Mononuclear cell (primary cell): ENCODE measurements at regions not wholly inside any gene's neighbourhood (a gene's known extent, or its start where the extent isn't known, plus 50 kb on each side); places are given as distances from the start of the nearest gene placed in this dataset.

Experiments
- H3K27me3 ChIP-seq: 2 replicates; pipeline ENCODE4 v1.6.0; 2011; ENCODE audit warnings: low read length, control low read depth; ENCODE audit not compliant: insufficient read depth
- H3K4me1 ChIP-seq: 2 replicates; pipeline ENCODE4 v1.5.1; 2011; ENCODE audit warnings: mild to moderate bottlenecking, low read length, control low read depth; ENCODE audit not compliant: insufficient read depth
- H3K4me3 ChIP-seq: 2 replicates; pipeline ENCODE4 v1.5.1; 2011; ENCODE audit warnings: mild to moderate bottlenecking, low read length, moderate library complexity
- H3K9me3 ChIP-seq: 2 replicates; pipeline ENCODE4 v1.5.1; 2011; ENCODE audit warnings: low read depth, mild to moderate bottlenecking, control low read depth, low read length

GRCh38 chr11:45565446-45565988 lies 99.9 kb downstream of the CHST1 start:
- Histone ChIP-seq H3K9me3 (no peaks in the 10 kb centered on the region), H3K4me1 (no peaks in the 10 kb centered on the region), H3K27me3 (no peaks in the 10 kb centered on the region), H3K4me3 (no peak overlapping the region)

DNA sequence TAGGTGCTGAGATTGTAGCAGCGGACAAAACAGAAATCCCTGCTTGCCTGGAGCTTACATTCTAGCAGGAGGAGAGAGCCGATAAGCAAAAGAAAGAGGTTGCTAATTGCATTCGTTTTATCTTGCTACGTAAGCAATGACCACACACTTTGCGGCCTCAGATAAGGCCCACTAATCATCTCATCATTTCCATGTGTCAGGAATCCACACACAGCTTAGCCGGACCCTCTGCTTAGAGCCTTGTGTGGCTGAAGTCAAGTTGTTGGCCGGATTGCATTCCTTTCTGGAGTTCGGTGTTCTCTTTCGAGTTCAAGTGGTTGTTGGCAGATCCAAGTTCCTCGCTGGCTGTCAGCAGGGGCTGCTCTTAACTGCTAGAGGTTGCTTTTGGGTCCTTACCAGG lies 101.6 kb downstream of the CHST1 start:
- no peaks in the 10 kb centered on the region for H3K4me1 ChIP-seq
- no peaks in the 10 kb centered on the region for H3K27me3 ChIP-seq
- H3K4me3 ChIP-seq, result no peak overlapping the region
- H3K9me3 ChIP-seq, result no peaks in the 10 kb centered on the region

DNA sequence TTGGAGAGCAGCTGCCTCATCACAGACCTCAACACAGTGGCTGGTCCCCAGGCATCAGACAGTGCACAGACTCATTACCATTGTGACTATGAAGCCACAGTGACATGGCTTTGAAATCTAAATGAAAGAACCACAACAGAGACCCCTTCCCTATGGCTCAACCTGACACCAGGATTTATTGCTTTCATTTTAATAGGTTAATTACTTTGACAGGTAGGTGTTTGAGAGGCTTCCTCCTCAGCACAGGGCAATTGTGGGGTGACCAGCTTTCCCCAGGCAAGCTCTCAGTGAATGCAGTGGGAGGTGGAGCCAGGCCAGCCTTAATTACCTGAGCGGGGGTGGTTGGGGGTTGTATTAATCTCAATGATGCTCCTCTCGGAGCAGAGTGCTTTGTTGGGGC lies 102.3 kb downstream of the CHST1 start:
- no peaks in the 10 kb centered on the region for H3K9me3 ChIP-seq
- H3K4me1 ChIP-seq, result no peaks in the 10 kb centered on the region
- H3K27me3 ChIP-seq, result no peaks in the 10 kb centered on the region
- H3K4me3 ChIP-seq, result no peak overlapping the region

- no peak overlapping the region for H3K4me3 ChIP-seq
- no peaks in the 10 kb centered on the region for H3K9me3 ChIP-seq
- no peaks in the 10 kb centered on the region for H3K4me1 ChIP-seq
- no peaks in the 10 kb centered on the region for H3K27me3 ChIP-seq
These were observed 104.5 kb downstream of the CHST1 start for GRCh38 chr11:45560913-45561281.

GRCh38 chr11:45560155-45560912 lies 105.1 kb downstream of the CHST1 start:
- H3K4me1 ChIP-seq, result no peaks in the 10 kb centered on the region
- no peaks in the 10 kb centered on the region for H3K9me3 ChIP-seq
- no peak overlapping the region for H3K4me3 ChIP-seq
- H3K27me3 ChIP-seq, result no peaks in the 10 kb centered on the region

- H3K4me3 ChIP-seq, result no peak overlapping the region
- no peaks in the 10 kb centered on the region for H3K9me3 ChIP-seq
- no peaks in the 10 kb centered on the region for H3K4me1 ChIP-seq
- no peaks in the 10 kb centered on the region for H3K27me3 ChIP-seq
These were observed 108.3 kb downstream of the CHST1 start for GRCh38 chr11:45556851-45557707.

DNA sequence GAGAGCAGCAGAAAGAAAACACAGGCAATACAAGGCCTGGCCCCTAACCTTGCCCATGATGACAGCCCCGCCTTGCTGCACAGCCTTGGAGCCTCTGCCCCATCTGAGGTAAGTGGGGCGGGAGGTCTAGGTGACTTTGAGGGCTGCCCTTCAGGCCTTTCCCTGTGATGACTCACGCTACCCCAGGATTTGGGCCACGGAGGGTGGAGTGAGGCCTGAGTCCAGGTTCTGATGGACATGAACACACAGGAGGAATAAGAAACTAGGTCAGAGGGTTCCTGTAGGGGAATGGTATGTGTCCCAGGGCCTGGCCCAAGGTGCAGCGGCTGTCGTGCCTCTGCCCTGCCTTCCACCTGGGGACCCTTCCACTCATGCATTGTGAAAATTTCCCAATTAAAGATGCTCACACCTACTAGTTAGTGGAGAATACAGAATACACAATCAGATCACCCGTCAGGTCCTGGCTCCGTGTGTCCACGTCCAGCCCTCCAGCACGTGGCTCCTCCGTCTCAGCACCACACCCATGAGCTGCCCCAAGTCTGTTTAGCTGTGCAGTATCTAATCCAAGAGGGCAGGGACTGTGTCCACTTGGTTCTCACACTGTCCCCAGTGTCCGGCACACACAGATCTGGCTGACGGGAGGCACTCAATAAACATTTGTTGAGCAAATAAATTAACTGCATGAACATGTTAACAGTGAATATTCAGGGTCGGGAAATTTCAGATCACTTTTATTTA lies 111.0 kb downstream of the CHST1 start:
- Histone ChIP-seq H3K27me3 (no peaks in the 10 kb centered on the region), H3K4me3 (no peak overlapping the region), H3K9me3 (no peaks in the 10 kb centered on the region)

GRCh38 chr11:45553383-45553936 lies 112.0 kb downstream of the CHST1 start:
- no peaks in the 10 kb centered on the region for H3K27me3 ChIP-seq
- no peaks in the 10 kb centered on the region for H3K4me1 ChIP-seq
- no peak overlapping the region for H3K4me3 ChIP-seq
- H3K9me3 ChIP-seq, result no peaks in the 10 kb centered on the region

More for the DNA sequence above, 111.0 kb downstream of the CHST1 start:
- no peaks in the 10 kb centered on the region for H3K4me1 ChIP-seq

- no peaks in the 10 kb centered on the region for H3K9me3 ChIP-seq
- H3K4me1 ChIP-seq, result no peaks in the 10 kb centered on the region
- no peak overlapping the region for H3K4me3 ChIP-seq
- no peaks in the 10 kb centered on the region for H3K27me3 ChIP-seq
These were observed 114.2 kb downstream of the CHST1 start for GRCh38 chr11:45551191-45551713.

DNA sequence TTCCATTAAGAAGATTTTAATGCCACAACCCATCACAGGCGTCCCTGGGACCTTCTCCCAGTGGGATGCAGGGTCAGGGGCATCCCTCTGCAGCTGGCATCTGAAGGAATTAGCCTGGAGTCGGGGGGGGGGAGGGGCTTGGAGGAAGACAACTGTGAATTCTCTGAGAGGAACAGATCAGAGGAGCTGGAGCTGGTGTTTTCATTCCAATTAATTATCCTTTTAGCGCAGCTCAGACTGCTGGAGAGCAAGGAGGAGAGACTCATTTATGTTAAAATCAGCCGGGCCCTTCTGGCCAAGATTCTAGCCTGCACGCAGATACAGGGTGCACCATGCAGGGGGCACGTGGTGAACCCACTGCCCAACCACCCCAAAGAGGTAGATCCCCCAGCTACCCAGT lies 116.2 kb downstream of the CHST1 start:
- no peak overlapping the region for H3K4me3 ChIP-seq
- no peaks in the 10 kb centered on the region for H3K4me1 ChIP-seq
- no peaks in the 10 kb centered on the region for H3K9me3 ChIP-seq
- H3K27me3 ChIP-seq, result no peaks in the 10 kb centered on the region

DNA sequence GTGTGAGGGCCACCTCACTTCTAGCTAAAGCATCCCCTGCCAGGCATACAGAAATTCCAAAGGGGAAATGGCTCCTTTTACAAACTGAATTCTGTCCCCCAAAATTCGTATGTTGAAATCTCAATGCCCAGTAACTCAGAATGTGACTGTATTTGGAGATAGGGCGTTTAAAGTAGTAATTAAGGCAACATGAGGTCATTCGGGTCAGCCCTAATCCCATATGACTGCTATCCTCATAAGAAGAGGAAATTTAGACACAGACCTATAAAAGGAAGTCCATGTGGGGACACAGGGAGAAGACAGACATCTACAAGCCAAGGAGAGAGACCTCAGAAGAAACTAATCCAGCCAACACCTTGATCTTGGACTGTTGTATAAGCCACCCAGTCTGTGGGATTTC lies 119.1 kb downstream of the CHST1 start:
- H3K9me3 ChIP-seq, result no peaks in the 10 kb centered on the region
- no peaks in the 10 kb centered on the region for H3K4me1 ChIP-seq
- no peaks in the 10 kb centered on the region for H3K27me3 ChIP-seq
- no peak overlapping the region for H3K4me3 ChIP-seq

GRCh38 chr11:45544826-45545225 lies 120.6 kb downstream of the CHST1 start:
- no peaks in the 10 kb centered on the region for H3K27me3 ChIP-seq
- H3K4me3 ChIP-seq, result no peak overlapping the region
- no peaks in the 10 kb centered on the region for H3K9me3 ChIP-seq
- H3K4me1 ChIP-seq, result no peaks in the 10 kb centered on the region

DNA sequence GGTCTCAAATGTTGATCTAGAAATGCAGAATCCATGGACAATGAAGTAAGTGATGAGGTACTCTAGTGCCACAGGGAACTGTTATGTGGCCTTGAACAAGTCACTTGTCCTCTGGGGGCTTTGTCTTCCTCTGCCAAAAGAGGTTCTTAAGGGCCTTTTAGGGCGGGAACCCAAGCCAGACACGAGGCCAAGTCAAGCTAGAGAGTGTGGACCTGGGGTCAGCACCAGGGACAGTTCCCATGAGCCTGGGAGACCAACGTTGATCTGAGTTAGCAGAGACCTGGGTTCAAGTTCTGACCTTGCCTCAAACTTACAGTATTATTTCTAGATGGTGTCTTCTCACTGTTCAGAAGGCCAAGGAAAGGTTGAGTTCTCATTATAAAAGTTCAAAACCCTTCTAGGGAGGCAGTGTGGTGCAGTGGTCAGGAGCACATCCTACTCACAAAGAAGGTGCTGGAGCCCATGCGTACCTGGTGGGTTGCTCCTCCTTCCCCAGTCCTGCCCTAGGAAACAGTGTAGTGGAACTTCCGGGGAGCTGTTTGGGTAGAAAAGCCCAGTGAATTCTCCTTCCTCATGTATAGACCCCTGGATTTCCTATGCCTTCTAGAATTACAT lies 121.5 kb downstream of the CHST1 start:
- H3K9me3 ChIP-seq, result no peaks in the 10 kb centered on the region
- H3K4me1 ChIP-seq, result no peaks in the 10 kb centered on the region
- H3K27me3 ChIP-seq, result no peaks in the 10 kb centered on the region
- H3K4me3 ChIP-seq, result no peak overlapping the region

GRCh38 chr11:45543081-45543480 lies 122.3 kb downstream of the CHST1 start:
- Histone ChIP-seq H3K27me3 (no peaks in the 10 kb centered on the region), H3K9me3 (no peaks in the 10 kb centered on the region), H3K4me3 (no peak overlapping the region), H3K4me1 (no peaks in the 10 kb centered on the region)
